GM12865 (cell line): ENCODE measurements at regions not wholly inside any gene's neighbourhood (a gene's known extent, or its start where the extent isn't known, plus 50 kb on each side); places are given as distances from the start of the nearest gene placed in this dataset.

Experiments used
- DNase-seq: peaks from one replicate; pipeline ENCODE4 v3.0.0; 2010; ENCODE audit warnings: low read depth
- H3K4me3 ChIP-seq: 2 replicates; pipeline ENCODE4 v1.5.1; 2011; ENCODE audit warnings: mild to moderate bottlenecking, low read depth, low read length, control low read depth
- CTCF ChIP-seq: IDR thresholded peaks from 2 replicates; pipeline ENCODE4 v1.5.1; 2011; ENCODE audit warnings: low read length, control low read depth, low read depth, inconsistent platforms; ENCODE audit not compliant: insufficient read depth; ENCODE audit errors: missing control alignments

GRCh38 chrX:7432901-7433300 is 284.9 kb upstream of the PUDP start:
- no peak overlapping the region for H3K4me3 ChIP-seq
- DNase-seq, result no peak
- TF ChIP-seq CTCF, result no peak

- no peak for DNase-seq
- no peak overlapping the region for H3K4me3 ChIP-seq
- TF ChIP-seq CTCF, result no peak
Observed at GRCh38 chrX:7420717-7421116, 272.8 kb upstream of the PUDP start.

- no peak overlapping the region for H3K4me3 ChIP-seq
- TF ChIP-seq CTCF, result no peak
- no peak for DNase-seq
Observed at GRCh38 chrX:7414753-7415152, 266.8 kb upstream of the PUDP start.

GRCh38 chrX:7412840-7413239 is 264.9 kb upstream of the PUDP start:
- no peak overlapping the region for H3K4me3 ChIP-seq
- TF ChIP-seq CTCF, result no peak
- DNase-seq, result no peak

- DNase-seq, result no peak
- no peak for TF ChIP-seq CTCF
Observed at GRCh38 chrX:7409866-7410265, 261.9 kb upstream of the PUDP start.

GRCh38 chrX:7399373-7399772 is 251.4 kb upstream of the PUDP start:
- H3K4me3 ChIP-seq, result no peak overlapping the region
- no peak for DNase-seq
- TF ChIP-seq CTCF, result no peak

More at GRCh38 chrX:7409866-7410265, 261.9 kb upstream of the PUDP start:
- no peak overlapping the region for H3K4me3 ChIP-seq

- TF ChIP-seq CTCF, result no peak
- H3K4me3 ChIP-seq, result no peak overlapping the region
- no peak for DNase-seq
Observed at GRCh38 chrX:7390441-7390840, 242.5 kb upstream of the PUDP start.
